Left lung (tissue), 4 donors: ENCODE measurements at regions not wholly inside any gene's neighbourhood (a gene's known extent, or its start where the extent isn't known, plus 50 kb on each side); places are given as distances from the start of the nearest gene placed in this dataset.

Source experiments
- ATAC-seq: fragments of 200-7000 bp; cut with Tn5 transposase; one replicate; pipeline ENCODE4 v1.9.1; 2020; ENCODE audit warnings: moderate library complexity
- DNase-seq, 4 donors: peaks; one replicate each; pipeline ENCODE4 v3.0.0-alpha.2; 2013 to 2020
- H3K27ac ChIP-seq, 2 donors: fragments of 200-600 bp; sonication (generic) in 1 of 2; one replicate each; pipeline versions ENCODE4 v1.5.0 to v1.8.0; 2020 to 2021
- H3K27me3 ChIP-seq, 2 donors: fragments of 200-600 bp; sonication (generic) in 1 of 2; one replicate each; pipeline versions ENCODE4 v1.5.0 to v1.8.0; 2020 to 2021
- H3K36me3 ChIP-seq, 2 donors: fragments of 200-600 bp; sonication (generic) in 1 of 2; one replicate each; pipeline versions ENCODE4 v1.5.0 to v1.8.0; 2020 to 2021
- H3K4me1 ChIP-seq, 2 donors: fragments of 200-600 bp; one replicate each; pipeline ENCODE4 v1.8.0; 2021
- H3K4me3 ChIP-seq, 2 donors: fragments of 200-600 bp; sonication (generic) in 1 of 2; one replicate each; pipeline versions ENCODE4 v1.5.0 to v1.8.0; 2020 to 2021; ENCODE audit warnings: mild to moderate bottlenecking in 1 of 2
- H3K9me3 ChIP-seq, 2 donors: fragments of 200-600 bp; sonication (generic) in 1 of 2; one replicate each; pipeline versions ENCODE4 v1.5.0 to v1.8.0; 2020 to 2021
- CTCF ChIP-seq, 2 donors: fragments of 200-600 bp; sonication (generic) in 1 of 2; IDR thresholded peaks; one replicate each; pipeline versions ENCODE4 v1.5.0 to v1.8.0; 2021; ENCODE audit warnings: antibody characterized with exemption in 2 of 2
- intact Hi-C, 2 donors: fragments of 100-400 bp; cut with DNase I; formaldehyde crosslinking; loops; one replicate each; pipeline versions ENCODE4 v1.11.2 to v1.14.2; 2022
- donor health status: DM: no; HTN: yes; CAD: no.
- donor health status: DM: no; HTN: no; CAD: no.

- intact Hi-C loops, result no loop called here
- DNase-seq (no peak), ATAC-seq (peak; percentile 86)
- TF ChIP-seq CTCF (IDR thresholded peaks at IDR 0.05), result no peak
- H3K4me3 ChIP-seq, result no peak overlapping the region
- peaks cover 0 to 18% of the 10 kb centered on the region in 2 donors for H3K4me1 ChIP-seq
- H3K36me3 ChIP-seq, result no peaks in the 10 kb centered on the region
- no peaks in the 10 kb centered on the region for H3K27me3 ChIP-seq
- no peaks in the 10 kb centered on the region for H3K9me3 ChIP-seq
- H3K27ac ChIP-seq, result peak overlapping the region; percentile 2 to 21
Observed at GRCh38 chr5:87121304-87122150, 146.2 kb upstream of the RASA1 start.

DNA sequence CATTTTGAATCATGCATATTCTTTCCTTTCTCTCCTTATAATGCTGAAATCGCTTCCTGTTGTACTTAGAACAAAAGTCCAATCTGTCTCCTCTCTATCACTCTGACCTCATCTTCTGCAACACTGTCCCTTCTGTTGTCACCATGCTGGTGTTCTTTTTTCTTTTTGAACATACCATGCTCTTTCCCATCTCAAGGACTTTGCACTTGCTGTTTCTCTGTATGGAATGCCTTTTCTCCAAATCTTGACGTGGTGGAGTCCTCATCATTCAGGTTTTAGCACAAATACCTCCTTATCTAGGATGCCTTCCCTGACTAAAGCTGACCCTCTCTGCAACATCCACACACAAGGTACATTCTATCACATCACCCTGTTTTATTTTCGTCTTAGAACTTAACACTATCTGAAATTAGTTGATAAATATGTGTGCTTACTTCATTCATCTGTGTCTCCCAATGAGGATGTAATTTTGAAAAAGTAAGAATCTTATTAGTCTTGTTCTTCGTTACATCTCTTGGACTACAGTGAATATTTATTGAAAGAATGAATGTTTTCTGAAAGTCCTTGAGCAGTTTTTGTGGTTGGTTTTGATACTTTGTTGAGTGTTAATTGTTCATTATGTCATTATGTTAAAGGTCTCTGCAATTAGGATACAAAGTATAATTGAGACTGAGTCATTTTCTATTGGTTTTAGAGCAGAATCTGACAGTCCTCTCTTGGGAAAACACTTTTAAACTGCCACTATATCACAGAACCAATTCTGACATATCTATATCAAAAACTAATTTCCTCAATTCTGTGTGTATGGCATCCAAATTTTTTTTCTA, 145.3 kb upstream of the RASA1 start:
- no peak for DNase-seq
- H3K36me3 ChIP-seq, result no peaks in the 10 kb centered on the region
- H3K4me1 ChIP-seq, result peaks cover 0 to 18% of the 10 kb centered on the region in 2 donors
- no peak overlapping the region for H3K27ac ChIP-seq
- ATAC-seq, result no peak
- intact Hi-C loops, result no loop called here
- H3K9me3 ChIP-seq, result no peaks in the 10 kb centered on the region
- TF ChIP-seq CTCF (IDR thresholded peaks at IDR 0.05), result no peak
- no peaks in the 10 kb centered on the region for H3K27me3 ChIP-seq
- H3K4me3 ChIP-seq, result no peak overlapping the region

GRCh38 chr5:87125766-87126165, 141.9 kb upstream of the RASA1 start:
- TF ChIP-seq CTCF (IDR thresholded peaks at IDR 0.05), result no peak
- intact Hi-C loops, result no loop called here
- H3K9me3 ChIP-seq, result no peaks in the 10 kb centered on the region
- H3K4me1 ChIP-seq, result peaks cover 0 to 13% of the 10 kb centered on the region in 2 donors
- DNase-seq, result no peak
- no peak overlapping the region for H3K27ac ChIP-seq
- no peaks in the 10 kb centered on the region for H3K36me3 ChIP-seq
- H3K4me3 ChIP-seq, result no peak overlapping the region
- no peak for ATAC-seq
- H3K27me3 ChIP-seq, result no peaks in the 10 kb centered on the region

GRCh38 chr5:87126869-87127268, 140.8 kb upstream of the RASA1 start:
- ATAC-seq (no peak), DNase-seq (no peak)
- H3K27ac ChIP-seq, result no peak overlapping the region
- H3K9me3 ChIP-seq, result no peaks in the 10 kb centered on the region
- no peak for TF ChIP-seq CTCF (IDR thresholded peaks at IDR 0.05)
- intact Hi-C loops, result no loop called here
- H3K36me3 ChIP-seq, result no peaks in the 10 kb centered on the region
- H3K27me3 ChIP-seq, result no peaks in the 10 kb centered on the region
- no peak overlapping the region for H3K4me3 ChIP-seq
- H3K4me1 ChIP-seq, result peaks cover 0 to 2% of the 10 kb centered on the region in 2 donors

- Histone ChIP-seq H3K27ac (no peak overlapping the region), H3K4me3 (no peak overlapping the region), H3K27me3 (no peaks in the 10 kb centered on the region), H3K36me3 (no peaks in the 10 kb centered on the region), H3K4me1 (no peaks in the 10 kb centered on the region), H3K9me3 (no peaks in the 10 kb centered on the region)
- DNase-seq (no peak), ATAC-seq (no peak)
- intact Hi-C loops, result no loop called here
- TF ChIP-seq CTCF (IDR thresholded peaks at IDR 0.05), result no peak
Observed at GRCh38 chr5:87127426-87127825, 140.3 kb upstream of the RASA1 start.
